ENCODE measurements at regions not wholly inside any gene's neighbourhood (a gene's known extent, or its start where the extent isn't known, plus 50 kb on each side); places are given as distances from the start of the nearest gene placed in this dataset.

DNA sequence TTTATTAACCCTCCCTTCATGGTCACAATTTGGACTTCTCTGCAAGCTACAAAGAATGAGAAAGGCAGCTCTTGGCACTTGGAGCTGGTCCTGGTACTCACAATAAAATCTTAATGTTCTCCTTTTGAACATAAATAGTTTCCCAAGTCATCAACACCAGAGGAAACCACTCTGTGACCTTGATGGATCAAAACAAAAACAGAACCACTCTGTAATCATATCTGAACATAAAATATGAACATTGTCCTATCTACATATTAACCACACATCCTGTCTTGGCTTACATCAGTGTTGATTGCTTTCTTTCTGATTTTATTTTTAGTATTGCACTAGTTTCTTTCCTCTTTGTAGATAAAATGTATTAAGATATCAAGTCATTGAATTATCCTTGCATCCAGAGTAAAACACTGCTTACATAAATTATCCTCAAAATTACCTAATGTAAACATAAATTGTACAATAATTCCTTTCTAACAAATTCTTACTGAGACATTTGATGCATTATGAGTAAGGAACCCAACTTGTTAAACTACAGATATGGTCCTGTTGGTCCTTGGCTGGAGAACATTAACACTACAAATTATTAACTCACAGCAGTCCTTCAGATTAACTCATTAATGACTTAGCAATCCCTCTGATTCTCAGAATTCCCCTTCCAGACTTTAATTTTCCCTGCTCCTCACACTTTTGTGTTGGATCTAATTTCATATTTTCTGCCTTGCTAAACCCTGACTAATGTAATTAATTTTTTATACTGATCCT is 860.5 kb downstream of the DIPK2A start:
- TF ChIP-seq, protein P1, sequence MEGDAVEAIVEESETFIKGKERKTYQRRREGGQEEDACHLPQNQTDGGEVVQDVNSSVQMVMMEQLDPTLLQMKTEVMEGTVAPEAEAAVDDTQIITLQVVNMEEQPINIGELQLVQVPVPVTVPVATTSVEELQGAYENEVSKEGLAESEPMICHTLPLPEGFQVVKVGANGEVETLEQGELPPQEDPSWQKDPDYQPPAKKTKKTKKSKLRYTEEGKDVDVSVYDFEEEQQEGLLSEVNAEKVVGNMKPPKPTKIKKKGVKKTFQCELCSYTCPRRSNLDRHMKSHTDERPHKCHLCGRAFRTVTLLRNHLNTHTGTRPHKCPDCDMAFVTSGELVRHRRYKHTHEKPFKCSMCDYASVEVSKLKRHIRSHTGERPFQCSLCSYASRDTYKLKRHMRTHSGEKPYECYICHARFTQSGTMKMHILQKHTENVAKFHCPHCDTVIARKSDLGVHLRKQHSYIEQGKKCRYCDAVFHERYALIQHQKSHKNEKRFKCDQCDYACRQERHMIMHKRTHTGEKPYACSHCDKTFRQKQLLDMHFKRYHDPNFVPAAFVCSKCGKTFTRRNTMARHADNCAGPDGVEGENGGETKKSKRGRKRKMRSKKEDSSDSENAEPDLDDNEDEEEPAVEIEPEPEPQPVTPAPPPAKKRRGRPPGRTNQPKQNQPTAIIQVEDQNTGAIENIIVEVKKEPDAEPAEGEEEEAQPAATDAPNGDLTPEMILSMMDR (IDR thresholded peaks at IDR 0.05): no peak
- no peak for TF ChIP-seq POLR2A (IDR thresholded peaks at IDR 0.05)
- TF ChIP-seq EP300 (IDR thresholded peaks at IDR 0.05): no peak
- no peak for TF ChIP-seq POLR2AphosphoS5 (IDR thresholded peaks at IDR 0.05)

Data from sigmoid colon (tissue), 4 donors.